Neural progenitor cell (in vitro differentiated cells): ENCODE measurements at regions not wholly inside any gene's neighbourhood (a gene's known extent, or its start where the extent isn't known, plus 50 kb on each side); places are given as distances from the start of the nearest gene placed in this dataset.

Experiments used
- DNase-seq: peaks from one replicate; pipeline ENCODE4 v3.0.0-alpha.2; 2016; ENCODE audit warnings: low spot score
- H2AFZ ChIP-seq: fragments of 200-600 bp; sonication (generic); replicated peaks from 2 replicates; pipeline ENCODE4 v1.6.1; 2016; ENCODE audit warnings: antibody characterized with exemption
- H3F3A ChIP-seq: fragments of 200-600 bp; sonication (generic); 2 replicates; pipeline ENCODE4 v1.6.1; 2016; ENCODE audit warnings: antibody characterized with exemption, low read depth
- H3K27ac ChIP-seq: fragments of 200-600 bp; sonication (generic); 2 replicates; pipeline ENCODE4 v1.5.1; 2016; ENCODE audit warnings: mild to moderate bottlenecking
- H3K27me3 ChIP-seq: fragments of 200-600 bp; sonication (generic); 2 replicates; pipeline ENCODE4 v1.6.1; 2016; ENCODE audit warnings: mild to moderate bottlenecking, moderate library complexity
- H3K36me3 ChIP-seq: fragments of 200-600 bp; sonication (generic); 2 replicates; pipeline ENCODE4 v1.5.1; 2016
- H3K4me1 ChIP-seq: fragments of 200-600 bp; sonication (generic); 2 replicates; pipeline ENCODE4 v1.6.1; 2016; ENCODE audit warnings: mixed run types
- H3K4me2 ChIP-seq: fragments of 200-600 bp; sonication (generic); 2 replicates; pipeline ENCODE4 v1.6.1; 2016
- H3K4me3 ChIP-seq: fragments of 200-600 bp; sonication (generic); 2 replicates; pipeline ENCODE4 v1.5.1; 2016
- H3K79me2 ChIP-seq: fragments of 200-600 bp; sonication (generic); 2 replicates; pipeline ENCODE4 v1.6.1; 2016; ENCODE audit warnings: low read depth
- H3K9ac ChIP-seq: fragments of 200-600 bp; sonication (generic); 2 replicates; pipeline ENCODE4 v1.6.1; 2016
- H3K9me3 ChIP-seq: fragments of 200-600 bp; sonication (generic); 2 replicates; pipeline ENCODE4 v1.5.1; 2016; ENCODE audit warnings: low read depth
- H4K20me1 ChIP-seq: fragments of 200-600 bp; sonication (generic); 2 replicates; pipeline ENCODE4 v1.6.1; 2016; ENCODE audit warnings: low read depth
- H3K27ac Mint-ChIP-seq: 3 replicates; pipeline ENCODE4 v1.8.0; 2021; ENCODE audit warnings: mixed read lengths
- H3K27me3 Mint-ChIP-seq: 2 replicates; pipeline ENCODE4 v1.8.0; 2022; ENCODE audit warnings: low read depth, mild to moderate bottlenecking, inconsistent platforms, moderate library complexity, mixed read lengths; ENCODE audit not compliant: insufficient read depth
- H3K36me3 Mint-ChIP-seq: 3 replicates; pipeline ENCODE4 v1.8.0; 2021; ENCODE audit warnings: mixed read lengths
- H3K4me1 Mint-ChIP-seq: 3 replicates; pipeline ENCODE4 v1.8.0; 2021; ENCODE audit warnings: mixed read lengths
- H3K4me3 Mint-ChIP-seq: 3 replicates; pipeline ENCODE4 v1.8.0; 2021; ENCODE audit warnings: mild to moderate bottlenecking, moderate library complexity, mixed read lengths
- H3K9me3 Mint-ChIP-seq: 3 replicates; pipeline ENCODE4 v1.8.0; 2020; ENCODE audit warnings: mixed read lengths
- EZH2 ChIP-seq: fragments of 200-600 bp; sonication (generic); IDR thresholded peaks from 2 replicates; pipeline ENCODE4 v1.6.1; 2017; ENCODE audit warnings: antibody characterized with exemption, mild to moderate bottlenecking, moderate library complexity
- EZH2phosphoT487 ChIP-seq: fragments of 200-600 bp; sonication (generic); IDR thresholded peaks from 2 replicates; pipeline ENCODE4 v1.6.1; 2017; ENCODE audit warnings: antibody characterized with exemption
- TF ChIP-seq, protein P1 (sequence below): fragments of 200-600 bp; sonication (generic); IDR thresholded peaks from 2 replicates; pipeline ENCODE4 v1.5.1; 2017; ENCODE audit warnings: antibody characterized with exemption, mild to moderate bottlenecking

DNA sequence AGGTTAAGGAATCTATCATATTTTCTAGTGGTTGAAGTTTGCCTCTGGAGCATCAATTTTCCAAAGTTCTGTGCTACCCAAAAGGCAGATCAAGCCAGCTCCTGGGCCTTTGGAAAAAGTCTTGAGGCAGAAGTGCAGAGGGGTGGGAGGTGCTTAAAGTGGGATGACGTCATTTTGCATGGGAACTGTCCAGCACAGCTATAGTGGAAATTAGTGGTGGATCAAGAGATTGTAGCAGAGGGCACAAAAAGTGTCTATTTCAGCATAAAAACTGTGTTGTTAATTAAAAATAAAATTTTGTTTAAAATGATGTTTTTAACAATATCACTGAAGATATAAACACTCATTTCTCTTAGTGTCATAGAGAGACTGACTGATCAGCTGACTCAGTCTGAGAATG lies 221.9 kb downstream of the LRRN1 start:
- Mint-ChIP-seq H3K4me1 (no peaks in the 10 kb centered on the region), H3K27ac (no peak overlapping the region), H3K27me3 (peaks cover 5% of the 10 kb centered on the region), H3K4me3 (no peak overlapping the region), H3K9me3 (no peaks in the 10 kb centered on the region), H3K36me3 (no peaks in the 10 kb centered on the region)
- DNase-seq = peak; percentile 41
- H3K79me2 ChIP-seq = no peaks in the 10 kb centered on the region
- no peak overlapping the region for H3K4me2 ChIP-seq
- H3F3A ChIP-seq = no peaks in the 10 kb centered on the region
- no peaks in the 10 kb centered on the region for H3K9me3 ChIP-seq
- H3K36me3 ChIP-seq = no peaks in the 10 kb centered on the region
- TF ChIP-seq EZH2phosphoT487 (no peak), EZH2 (no peak)
- TF ChIP-seq, protein P1, sequence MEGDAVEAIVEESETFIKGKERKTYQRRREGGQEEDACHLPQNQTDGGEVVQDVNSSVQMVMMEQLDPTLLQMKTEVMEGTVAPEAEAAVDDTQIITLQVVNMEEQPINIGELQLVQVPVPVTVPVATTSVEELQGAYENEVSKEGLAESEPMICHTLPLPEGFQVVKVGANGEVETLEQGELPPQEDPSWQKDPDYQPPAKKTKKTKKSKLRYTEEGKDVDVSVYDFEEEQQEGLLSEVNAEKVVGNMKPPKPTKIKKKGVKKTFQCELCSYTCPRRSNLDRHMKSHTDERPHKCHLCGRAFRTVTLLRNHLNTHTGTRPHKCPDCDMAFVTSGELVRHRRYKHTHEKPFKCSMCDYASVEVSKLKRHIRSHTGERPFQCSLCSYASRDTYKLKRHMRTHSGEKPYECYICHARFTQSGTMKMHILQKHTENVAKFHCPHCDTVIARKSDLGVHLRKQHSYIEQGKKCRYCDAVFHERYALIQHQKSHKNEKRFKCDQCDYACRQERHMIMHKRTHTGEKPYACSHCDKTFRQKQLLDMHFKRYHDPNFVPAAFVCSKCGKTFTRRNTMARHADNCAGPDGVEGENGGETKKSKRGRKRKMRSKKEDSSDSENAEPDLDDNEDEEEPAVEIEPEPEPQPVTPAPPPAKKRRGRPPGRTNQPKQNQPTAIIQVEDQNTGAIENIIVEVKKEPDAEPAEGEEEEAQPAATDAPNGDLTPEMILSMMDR = no peak
- H3K27ac ChIP-seq = no peak overlapping the region
- no peak overlapping the region for H3K9ac ChIP-seq
- no peak overlapping the region for H2AFZ ChIP-seq
- no peaks in the 10 kb centered on the region for H3K27me3 ChIP-seq
- H3K4me3 ChIP-seq = no peak overlapping the region
- H4K20me1 ChIP-seq = no peaks in the 10 kb centered on the region
- no peaks in the 10 kb centered on the region for H3K4me1 ChIP-seq

DNA sequence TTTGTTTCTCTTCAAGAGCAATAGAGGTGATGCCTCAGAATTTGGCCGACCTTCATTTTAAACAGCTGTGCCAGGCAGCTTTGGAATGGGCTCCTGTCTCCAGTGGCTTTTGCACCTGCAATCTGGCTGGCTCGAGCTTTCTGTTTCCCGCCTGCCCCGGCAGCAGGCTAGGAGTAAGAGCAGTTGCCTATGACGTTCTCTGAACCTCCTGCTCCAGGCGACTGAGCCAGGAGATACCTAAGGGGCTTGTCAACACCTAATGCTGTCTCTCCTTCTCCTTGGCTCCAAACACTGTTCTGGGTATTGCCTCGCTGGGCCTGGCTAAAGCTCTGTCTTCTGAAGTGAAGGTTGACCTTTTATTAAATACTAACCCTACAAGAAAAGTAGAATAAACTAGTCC lies 229.9 kb downstream of the LRRN1 start:
- Histone ChIP-seq H3K27me3 (peaks cover 6% of the 10 kb centered on the region), H3K79me2 (no peaks in the 10 kb centered on the region), H3K9me3 (no peaks in the 10 kb centered on the region), H3F3A (no peaks in the 10 kb centered on the region), H2AFZ (no peak overlapping the region), H4K20me1 (no peaks in the 10 kb centered on the region), H3K4me1 (peaks cover 3% of the 10 kb centered on the region), H3K4me3 (no peak overlapping the region), H3K36me3 (no peaks in the 10 kb centered on the region), H3K4me2 (no peak overlapping the region), H3K9ac (no peak overlapping the region), H3K27ac (no peak overlapping the region)
- Mint-ChIP-seq H3K36me3 (no peaks in the 10 kb centered on the region), H3K9me3 (no peaks in the 10 kb centered on the region), H3K4me3 (no peak overlapping the region), H3K27ac (no peak overlapping the region), H3K27me3 (no peaks in the 10 kb centered on the region), H3K4me1 (peaks cover 2% of the 10 kb centered on the region)
- DNase-seq = no peak
- TF ChIP-seq EZH2 (no peak), EZH2phosphoT487 (no peak)
- TF ChIP-seq, protein P1 = no peak

DNA sequence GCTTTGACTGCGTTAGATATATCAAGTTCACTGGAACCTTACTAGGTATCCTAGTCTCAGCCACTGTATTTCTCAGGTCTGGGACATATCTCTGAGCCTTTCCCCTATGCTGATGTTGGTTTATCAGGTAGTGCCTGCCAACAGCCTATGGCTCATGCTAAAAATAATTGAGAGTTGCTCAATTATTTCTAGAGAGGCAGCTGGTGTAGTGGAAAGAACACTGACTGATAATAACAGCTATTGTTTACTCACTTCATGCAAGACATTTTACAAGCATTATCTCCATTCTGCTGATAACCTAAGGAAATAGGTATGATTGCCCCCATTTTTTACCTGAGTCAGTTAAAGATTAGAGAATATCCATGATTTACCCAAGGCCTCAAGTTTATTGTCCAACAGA lies 231.4 kb downstream of the LRRN1 start:
- no peaks in the 10 kb centered on the region for H4K20me1 ChIP-seq
- H3K36me3 ChIP-seq = no peaks in the 10 kb centered on the region
- no peak overlapping the region for H3K27ac Mint-ChIP-seq
- no peaks in the 10 kb centered on the region for H3F3A ChIP-seq
- H3K4me1 Mint-ChIP-seq = peaks cover 2% of the 10 kb centered on the region
- no peaks in the 10 kb centered on the region for H3K36me3 Mint-ChIP-seq
- no peak overlapping the region for H3K4me2 ChIP-seq
- H3K9me3 Mint-ChIP-seq = no peaks in the 10 kb centered on the region
- H3K27ac ChIP-seq = no peak overlapping the region
- H3K4me3 Mint-ChIP-seq = no peak overlapping the region
- peaks cover 3% of the 10 kb centered on the region for H3K4me1 ChIP-seq
- H3K79me2 ChIP-seq = no peaks in the 10 kb centered on the region
- H3K9ac ChIP-seq = no peak overlapping the region
- no peak overlapping the region for H3K4me3 ChIP-seq
- no peak overlapping the region for H2AFZ ChIP-seq
- no peaks in the 10 kb centered on the region for H3K9me3 ChIP-seq
- no peaks in the 10 kb centered on the region for H3K27me3 Mint-ChIP-seq
- DNase-seq = no peak
- TF ChIP-seq EZH2 (no peak), EZH2phosphoT487 (no peak)
- TF ChIP-seq, protein P1 = no peak
- peaks cover 6% of the 10 kb centered on the region for H3K27me3 ChIP-seq
